GM23248 (cell line): ENCODE measurements at regions not wholly inside any gene's neighbourhood (a gene's known extent, or its start where the extent isn't known, plus 50 kb on each side); places are given as distances from the start of the nearest gene placed in this dataset.

ENCODE experiments used
- DNase-seq: peaks from one replicate; pipeline ENCODE4 v3.0.0-alpha.2; 2015
- H2AFZ ChIP-seq: fragments of 200-600 bp; sonication (generic); 2 replicates; pipeline ENCODE4 v1.6.1; 2016; ENCODE audit warnings: antibody characterized with exemption
- H3F3A ChIP-seq: fragments of 200-600 bp; sonication (generic); 2 replicates; pipeline ENCODE4 v1.6.1; 2016; ENCODE audit warnings: mild to moderate bottlenecking, antibody characterized with exemption, mixed run types; ENCODE audit not compliant: insufficient read depth
- H3K27ac ChIP-seq: fragments of 200-600 bp; sonication (generic); 2 replicates; pipeline ENCODE4 v1.5.1; 2016; ENCODE audit warnings: mild to moderate bottlenecking
- H3K27me3 ChIP-seq: fragments of 200-600 bp; sonication (generic); replicated peaks from 2 replicates; pipeline ENCODE4 v1.6.1; 2016; ENCODE audit warnings: mild to moderate bottlenecking; ENCODE audit not compliant: insufficient read depth
- H3K36me3 ChIP-seq: fragments of 200-600 bp; sonication (generic); 2 replicates; pipeline ENCODE4 v1.6.1; 2016; ENCODE audit warnings: low read depth, mild to moderate bottlenecking
- H3K4me1 ChIP-seq: fragments of 200-600 bp; sonication (generic); 2 replicates; pipeline ENCODE4 v1.6.1; 2016; ENCODE audit warnings: mild to moderate bottlenecking; ENCODE audit not compliant: insufficient read depth
- H3K4me2 ChIP-seq: fragments of 200-600 bp; sonication (generic); one replicate; pipeline ENCODE4 v1.6.1; 2016; ENCODE audit warnings: mild to moderate bottlenecking; ENCODE audit not compliant: unreplicated experiment
- H3K4me3 ChIP-seq: fragments of 200-600 bp; sonication (generic); 2 replicates; pipeline ENCODE4 v1.5.1; 2016; ENCODE audit warnings: mild to moderate bottlenecking
- H3K79me2 ChIP-seq: fragments of 200-600 bp; sonication (generic); 2 replicates; pipeline ENCODE4 v1.6.1; 2016; ENCODE audit warnings: mild to moderate bottlenecking; ENCODE audit not compliant: insufficient read depth
- H3K9ac ChIP-seq: fragments of 200-600 bp; sonication (generic); 2 replicates; pipeline ENCODE4 v1.6.1; 2016; ENCODE audit warnings: mild to moderate bottlenecking
- H3K9me2 ChIP-seq: fragments of 200-600 bp; sonication (generic); 2 replicates; pipeline ENCODE4 v1.6.1; 2016; ENCODE audit warnings: mixed run types, mild to moderate bottlenecking, moderate library complexity; ENCODE audit not compliant: insufficient read depth
- H3K9me3 ChIP-seq: fragments of 200-600 bp; sonication (generic); one replicate; pipeline ENCODE4 v1.6.1; 2017; ENCODE audit warnings: low read depth
- H4K20me1 ChIP-seq: fragments of 200-600 bp; sonication (generic); 2 replicates; pipeline ENCODE4 v1.6.0; 2016; ENCODE audit not compliant: insufficient read depth
- EZH2 ChIP-seq: fragments of 200-600 bp; sonication (generic); IDR thresholded peaks from 2 replicates; pipeline ENCODE4 v1.6.1; 2018; ENCODE audit warnings: antibody characterized with exemption, mild to moderate bottlenecking; ENCODE audit not compliant: insufficient read depth, poor library complexity, severe bottlenecking
- EZH2phosphoT487 ChIP-seq: fragments of 200-600 bp; sonication (generic); IDR thresholded peaks from 2 replicates; pipeline ENCODE4 v1.6.1; 2018; ENCODE audit warnings: antibody characterized with exemption, moderate library complexity, mild to moderate bottlenecking, low read depth; ENCODE audit not compliant: insufficient read depth
- WGBS, 2 experiments: methylation state at CpG; one replicate each; pipeline ENCODE4 v1.1.6; 2015 to 2017; ENCODE audit warnings: low lambda C conversion rate in 2 of 2, low coverage in 1 of 2; ENCODE audit errors: missing lambda C conversion rate in 2 of 2; 5-methylcytosine and 5-hydroxymethylcytosine counted together
- in situ Hi-C: fragments of 300-500 bp; cut with MboI; formaldehyde crosslinking; loops from 2 replicates; pipeline ENCODE4 v1.15.0; 2020

DNA sequence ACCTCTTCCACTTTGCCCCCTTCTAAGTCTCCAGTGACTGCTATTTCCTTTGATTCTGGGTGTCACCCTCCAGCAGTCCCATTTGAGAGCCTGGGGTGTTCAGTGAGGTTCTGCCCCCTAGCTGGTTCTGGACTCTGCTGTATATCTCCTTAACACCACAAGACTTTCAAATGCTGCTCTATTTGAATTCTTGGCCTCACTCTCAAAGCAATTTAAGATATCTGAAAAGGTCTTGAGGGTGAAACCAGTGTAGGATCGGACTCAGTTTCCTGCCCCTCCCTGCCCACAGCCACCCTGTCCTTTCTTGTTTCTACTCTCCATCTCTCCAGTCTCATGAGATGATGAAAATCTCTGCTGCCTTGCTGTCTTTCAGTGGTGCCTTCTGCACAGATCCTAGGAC, 280.9 kb downstream of the TENT4A start:
- no peak overlapping the region for H2AFZ ChIP-seq
- no peaks in the 10 kb centered on the region for H3K79me2 ChIP-seq
- no peak for TF ChIP-seq EZH2
- no peak for TF ChIP-seq EZH2phosphoT487
- no peaks in the 10 kb centered on the region for H3K9me2 ChIP-seq
- no peaks in the 10 kb centered on the region for H4K20me1 ChIP-seq
- DNase-seq: no peak
- no peaks in the 10 kb centered on the region for H3K36me3 ChIP-seq
- H3F3A ChIP-seq: no peaks in the 10 kb centered on the region
- in situ Hi-C loops: no loop called here
- no peak overlapping the region for H3K27ac ChIP-seq
- no peaks in the 10 kb centered on the region for H3K27me3 ChIP-seq
- no peak overlapping the region for H3K9ac ChIP-seq
- H3K4me2 ChIP-seq: no peak overlapping the region
- WGBS, 2 experiments: 19 to 21% methylated on average over 1 of the region's 1 CpG
- H3K4me3 ChIP-seq: no peak overlapping the region
- H3K9me3 ChIP-seq: no peaks in the 10 kb centered on the region
- H3K4me1 ChIP-seq: no peaks in the 10 kb centered on the region

DNA sequence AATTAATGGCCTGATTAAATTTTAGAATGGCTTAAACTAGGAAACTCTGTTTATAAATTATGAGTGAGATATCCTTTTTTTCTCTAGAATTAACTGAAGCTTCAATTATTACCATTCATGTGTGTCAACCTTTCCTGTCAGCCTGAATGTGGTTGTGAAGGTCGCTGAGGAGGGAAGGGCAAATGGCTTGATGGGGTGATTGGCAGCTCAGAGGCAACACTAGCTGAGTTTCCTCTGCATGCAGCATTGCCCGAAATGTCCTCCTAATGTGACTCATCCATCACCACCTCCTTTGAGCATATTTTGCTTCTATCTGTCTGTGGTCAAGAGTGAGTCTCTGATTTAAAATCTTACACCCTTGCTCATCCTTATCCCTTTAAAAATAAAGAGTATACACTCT, 281.9 kb downstream of the TENT4A start:
- Histone ChIP-seq H4K20me1 (no peaks in the 10 kb centered on the region), H3K9ac (no peak overlapping the region), H3K4me2 (no peak overlapping the region), H2AFZ (no peak overlapping the region), H3K9me2 (no peaks in the 10 kb centered on the region), H3K79me2 (no peaks in the 10 kb centered on the region), H3K4me3 (no peak overlapping the region), H3K27ac (no peak overlapping the region), H3K27me3 (no peaks in the 10 kb centered on the region), H3K9me3 (no peaks in the 10 kb centered on the region), H3K4me1 (no peaks in the 10 kb centered on the region), H3F3A (no peaks in the 10 kb centered on the region), H3K36me3 (no peaks in the 10 kb centered on the region)
- in situ Hi-C loops: no loop called here
- DNase-seq: no peak
- 20% methylated on average over 2 of the region's 2 CpGs for WGBS, 2 experiments
- TF ChIP-seq EZH2 (no peak), EZH2phosphoT487 (no peak)

DNA sequence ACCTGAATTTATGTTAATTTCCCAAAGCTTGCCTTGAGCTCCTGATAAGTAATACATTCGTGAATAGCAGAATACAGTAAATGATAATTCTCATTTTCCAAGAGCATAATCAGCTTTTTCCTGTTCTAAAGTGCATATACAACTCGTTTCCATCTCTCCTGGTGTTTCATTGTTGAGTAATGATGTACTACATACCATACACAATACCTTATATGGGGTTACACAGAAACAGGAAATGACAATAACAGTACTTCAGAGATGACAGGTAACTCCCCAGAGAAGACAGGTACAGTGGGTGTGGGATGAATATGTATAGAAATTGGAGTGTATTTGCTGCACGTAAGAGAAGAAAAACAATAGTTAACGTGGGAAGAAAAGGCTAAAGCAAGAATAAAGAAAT, 287.1 kb downstream of the TENT4A start:
- no peaks in the 10 kb centered on the region for H4K20me1 ChIP-seq
- 12 to 19% methylated on average over 4 of the region's 4 CpGs for WGBS, 2 experiments
- no peaks in the 10 kb centered on the region for H3K79me2 ChIP-seq
- DNase-seq: no peak
- H3F3A ChIP-seq: no peaks in the 10 kb centered on the region
- no peaks in the 10 kb centered on the region for H3K9me2 ChIP-seq
- H3K4me2 ChIP-seq: no peak overlapping the region
- TF ChIP-seq EZH2phosphoT487: no peak
- no peak for TF ChIP-seq EZH2
- no peak overlapping the region for H2AFZ ChIP-seq
- H3K4me3 ChIP-seq: no peak overlapping the region
- in situ Hi-C loops: no loop called here
- no peaks in the 10 kb centered on the region for H3K4me1 ChIP-seq
- H3K9ac ChIP-seq: no peak overlapping the region
- H3K27ac ChIP-seq: no peak overlapping the region
- no peaks in the 10 kb centered on the region for H3K9me3 ChIP-seq
- H3K36me3 ChIP-seq: no peaks in the 10 kb centered on the region
- no peaks in the 10 kb centered on the region for H3K27me3 ChIP-seq

DNA sequence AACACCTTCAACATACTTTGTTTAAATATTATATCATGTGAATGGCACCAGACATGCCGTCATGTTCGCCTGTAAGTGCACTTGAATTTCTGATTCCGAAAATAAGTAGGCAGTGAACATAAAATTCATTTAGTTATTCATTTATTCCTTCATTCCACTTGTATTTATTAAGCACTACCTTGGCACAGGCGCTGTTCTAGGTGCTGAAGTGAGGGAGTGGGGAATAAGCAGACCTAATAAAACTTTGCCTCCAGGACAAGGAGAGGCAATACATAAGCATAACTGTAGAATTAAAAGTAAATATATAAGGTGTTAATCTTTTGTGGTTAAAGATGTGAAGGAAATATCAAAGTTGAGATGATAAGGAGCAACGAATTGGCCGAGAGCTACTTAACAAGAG, 297.4 kb downstream of the TENT4A start:
- no peak for TF ChIP-seq EZH2
- no peak for TF ChIP-seq EZH2phosphoT487
- Histone ChIP-seq H3K9ac (no peak overlapping the region), H3K9me3 (no peaks in the 10 kb centered on the region), H3K36me3 (no peaks in the 10 kb centered on the region), H3K79me2 (no peaks in the 10 kb centered on the region), H3K4me3 (no peak overlapping the region), H3K4me1 (no peaks in the 10 kb centered on the region), H3K27ac (no peak overlapping the region), H3F3A (no peaks in the 10 kb centered on the region), H3K27me3 (no peaks in the 10 kb centered on the region), H4K20me1 (no peaks in the 10 kb centered on the region), H2AFZ (no peak overlapping the region), H3K4me2 (no peak overlapping the region), H3K9me2 (0 out of 2 replicates have a peak, but pooled peaks cover 4% of the 10 kb centered on the region)
- DNase-seq: no peak
- 26 to 29% methylated on average over 6 of the region's 6 CpGs for WGBS, 2 experiments
- in situ Hi-C loops: no loop called here

DNA sequence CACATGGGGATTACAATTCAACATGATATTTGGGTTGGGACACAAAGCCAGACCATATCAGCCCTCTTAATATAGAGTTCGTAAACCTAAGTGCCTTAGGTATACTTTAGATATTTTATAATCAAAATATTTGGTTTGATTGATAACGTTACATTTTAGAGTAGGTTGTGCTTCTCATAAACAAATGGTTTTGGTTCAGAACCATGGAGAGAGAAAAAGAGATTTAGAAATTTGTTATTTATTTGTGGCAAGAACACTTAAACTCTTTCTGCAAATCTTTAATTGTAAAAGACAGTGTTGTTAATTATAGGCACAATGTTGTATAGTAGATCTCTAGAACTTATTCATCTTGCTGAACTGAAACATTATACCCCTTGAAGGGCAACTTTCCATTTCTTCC, 298.8 kb downstream of the TENT4A start:
- TF ChIP-seq EZH2phosphoT487 (no peak), EZH2 (no peak)

More for the DNA sequence above, 298.8 kb downstream of the TENT4A start:
- H2AFZ ChIP-seq: no peak overlapping the region
- 0 out of 2 replicates have a peak, but pooled peaks cover 4% of the 10 kb centered on the region for H3K9me2 ChIP-seq
- DNase-seq: no peak
- H3K79me2 ChIP-seq: no peaks in the 10 kb centered on the region
- no peaks in the 10 kb centered on the region for H4K20me1 ChIP-seq
- no peaks in the 10 kb centered on the region for H3K4me1 ChIP-seq
- WGBS, 2 experiments: 18 to 21% methylated on average over 2 of the region's 2 CpGs
- H3K9me3 ChIP-seq: no peaks in the 10 kb centered on the region
- no peaks in the 10 kb centered on the region for H3F3A ChIP-seq
- H3K9ac ChIP-seq: no peak overlapping the region
- no peak overlapping the region for H3K27ac ChIP-seq
- no peaks in the 10 kb centered on the region for H3K36me3 ChIP-seq
- in situ Hi-C loops: no loop called here
- no peak overlapping the region for H3K4me3 ChIP-seq
- no peak overlapping the region for H3K4me2 ChIP-seq
- H3K27me3 ChIP-seq: no peaks in the 10 kb centered on the region
